ENCODE measurements at regions not wholly inside any gene's neighbourhood (a gene's known extent, or its start where the extent isn't known, plus 50 kb on each side); places are given as distances from the start of the nearest gene placed in this dataset.
"Not testable (repeated sequence)": the region's sequence is repeated elsewhere in the genome, so short reads cannot be mapped to it uniquely, and the experiment has no call there.

DNA sequence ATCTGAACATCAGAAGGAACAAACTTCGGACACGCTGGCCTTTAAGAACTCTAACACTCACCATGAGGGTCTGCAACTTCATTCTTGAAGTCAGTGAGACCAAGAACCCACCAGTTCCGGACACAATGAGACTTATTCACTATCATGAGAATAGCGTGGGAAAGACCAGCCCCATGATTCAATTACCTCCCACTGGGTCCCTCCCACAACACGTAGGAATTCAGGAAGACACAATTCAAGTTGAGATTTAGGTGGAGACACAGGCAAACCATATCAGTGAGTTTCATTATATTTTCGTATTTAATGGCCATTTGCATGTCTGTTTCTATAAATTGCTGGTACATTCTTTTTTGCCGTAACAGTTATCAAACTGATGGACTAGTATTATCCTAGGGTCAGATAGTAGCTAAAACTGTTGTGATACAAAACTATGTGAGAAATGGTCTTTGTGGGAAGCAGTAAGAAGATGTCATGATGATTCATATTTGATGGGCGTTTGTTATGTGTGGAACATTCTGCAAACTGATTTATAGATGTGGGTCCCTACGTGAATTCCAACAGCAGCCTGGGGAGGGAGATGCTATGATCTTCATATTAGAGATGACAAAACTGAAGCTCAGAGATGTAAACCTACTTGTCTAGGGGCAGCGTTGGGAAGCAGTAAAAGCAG, 282.4 kb upstream of the TMEM132C start:
- no peak for DNase-seq

GRCh38 chr12:127987199-127987901, 279.6 kb upstream of the TMEM132C start:
- DNase-seq, result no peak

GRCh38 chr12:127991485-127991884, 275.5 kb upstream of the TMEM132C start:
- no peak for DNase-seq

DNA sequence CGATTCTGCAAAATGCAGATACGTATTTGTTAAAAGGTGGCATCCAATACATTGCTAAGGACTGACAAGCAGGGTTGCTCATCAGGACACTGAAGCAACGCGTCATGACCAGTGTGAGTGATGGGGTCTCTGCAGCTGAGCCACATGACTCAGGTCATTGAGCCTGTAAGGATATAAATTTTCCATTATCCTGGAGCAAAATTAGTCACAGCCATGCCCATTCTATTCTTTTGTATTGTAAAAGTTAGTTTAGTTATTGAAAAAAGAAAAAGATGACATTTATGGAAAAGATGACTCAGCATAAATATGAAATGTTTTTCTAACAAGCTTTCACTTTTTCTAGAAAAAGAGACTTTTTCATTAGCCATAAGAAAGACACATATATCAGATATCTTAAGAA, 268.0 kb upstream of the TMEM132C start:
- no peak for DNase-seq

DNA sequence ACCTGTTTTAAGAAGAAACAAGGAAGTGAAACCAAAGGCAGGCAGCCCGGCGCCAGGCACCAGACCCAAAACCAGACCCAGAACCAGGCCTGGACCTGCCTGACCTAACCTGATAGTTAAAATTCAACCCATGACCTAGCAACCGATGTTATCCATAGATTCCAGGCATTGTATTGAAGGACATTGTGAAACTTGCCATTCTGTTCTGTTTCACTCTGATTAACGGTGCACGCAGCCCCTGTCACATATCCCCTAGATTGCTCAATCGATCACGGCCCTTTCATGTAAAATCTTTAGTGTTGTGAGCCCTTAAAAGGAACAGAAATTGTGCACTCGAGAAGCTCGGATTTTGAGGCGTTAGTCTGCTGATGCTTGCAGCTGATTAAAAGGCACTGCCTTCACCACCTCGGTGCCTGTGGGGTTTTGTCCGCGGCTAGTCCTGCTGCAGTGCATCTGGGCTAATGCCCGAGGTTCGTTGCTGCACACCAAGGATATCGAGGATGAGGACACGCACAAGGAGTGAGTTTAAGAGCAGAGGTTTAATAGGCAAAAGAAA, 262.5 kb upstream of the TMEM132C start:
- DNase-seq, result no peak

DNA sequence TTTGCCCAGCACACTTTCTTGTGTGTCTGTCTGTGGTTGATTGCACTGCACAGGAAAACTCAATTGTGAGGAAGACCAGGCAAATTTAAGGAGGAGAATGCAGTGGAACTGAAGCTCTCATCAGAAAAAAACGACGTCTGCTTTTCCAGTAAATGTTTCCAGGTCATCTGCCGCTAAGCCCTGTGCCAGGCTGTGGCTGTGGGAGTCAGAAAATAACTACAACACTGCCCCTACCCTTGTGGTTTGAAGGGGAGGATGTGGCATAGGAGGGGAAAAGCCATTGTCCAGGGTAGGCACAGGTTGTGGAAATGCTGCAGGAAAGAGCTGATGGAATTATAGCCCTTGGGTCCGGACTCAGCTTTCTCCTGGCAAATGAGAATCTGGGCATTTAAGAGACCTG, 259.7 kb upstream of the TMEM132C start:
- no peak for DNase-seq

GRCh38 chr12:128008341-128008740, 258.6 kb upstream of the TMEM132C start:
- no peak for DNase-seq

GRCh38 chr12:128009108-128009507, 257.9 kb upstream of the TMEM132C start:
- DNase-seq, result no peak

DNA sequence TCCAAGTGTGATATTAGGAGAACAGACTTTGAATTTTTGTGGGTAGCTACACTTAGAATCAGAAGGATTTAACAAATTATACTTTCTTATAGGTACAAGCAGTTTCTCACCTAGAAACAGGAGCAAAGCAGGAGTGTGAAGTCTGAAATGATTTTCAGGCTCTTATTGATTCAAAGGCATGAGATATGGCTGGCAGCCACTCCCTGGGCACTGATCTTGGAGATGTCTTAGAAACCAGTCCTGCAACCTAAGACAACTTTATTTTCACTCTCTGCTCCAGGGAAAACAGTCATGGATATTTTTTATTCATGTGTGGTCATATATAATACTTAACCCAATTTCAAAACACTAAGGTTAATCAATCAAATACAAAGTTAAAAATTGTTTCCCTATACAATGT, 254.9 kb upstream of the TMEM132C start:
- no peak for DNase-seq

DNA sequence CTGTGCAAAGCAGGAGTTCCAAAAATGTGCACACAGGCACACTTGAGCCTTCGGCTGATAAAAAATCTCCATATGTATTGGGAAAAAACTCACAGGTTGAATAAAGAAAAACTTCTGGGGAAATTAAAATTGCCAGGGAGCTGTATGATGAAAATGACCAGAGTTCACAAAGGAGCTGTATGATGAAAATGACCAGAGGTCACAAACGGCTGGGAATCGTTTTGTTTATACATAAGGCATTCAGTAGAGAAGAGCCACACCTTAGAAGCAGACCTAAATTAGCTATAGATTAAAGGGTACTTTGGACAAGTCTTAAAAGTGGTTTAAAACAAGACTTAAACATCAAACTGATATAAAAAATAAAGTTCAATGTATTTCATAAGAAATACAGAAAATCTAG, 251.7 kb upstream of the TMEM132C start:
- no peak for DNase-seq

DNA sequence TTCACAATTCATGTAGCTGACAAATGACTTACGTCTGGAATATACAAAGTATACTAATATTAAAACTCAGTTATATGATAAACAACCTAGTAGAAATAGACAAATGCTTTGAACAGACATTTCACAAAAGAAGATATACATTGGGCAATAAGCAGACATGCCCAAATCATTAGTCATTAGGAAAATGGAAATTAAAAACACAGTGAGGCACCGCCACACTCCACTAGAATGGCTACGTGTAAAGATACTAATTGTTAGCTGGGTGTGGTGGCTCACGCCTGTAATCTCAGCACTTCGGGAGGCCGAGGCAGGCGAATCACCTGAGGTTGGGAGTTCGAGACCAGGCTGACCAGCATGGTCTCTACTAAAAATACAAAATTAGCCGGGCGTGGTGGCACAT, 248.9 kb upstream of the TMEM132C start:
- no peak for DNase-seq

GRCh38 chr12:128019996-128020544, 246.9 kb upstream of the TMEM132C start:
- no peak for DNase-seq

- no peak for DNase-seq
These were observed 245.4 kb upstream of the TMEM132C start for GRCh38 chr12:128021561-128021960.

DNA sequence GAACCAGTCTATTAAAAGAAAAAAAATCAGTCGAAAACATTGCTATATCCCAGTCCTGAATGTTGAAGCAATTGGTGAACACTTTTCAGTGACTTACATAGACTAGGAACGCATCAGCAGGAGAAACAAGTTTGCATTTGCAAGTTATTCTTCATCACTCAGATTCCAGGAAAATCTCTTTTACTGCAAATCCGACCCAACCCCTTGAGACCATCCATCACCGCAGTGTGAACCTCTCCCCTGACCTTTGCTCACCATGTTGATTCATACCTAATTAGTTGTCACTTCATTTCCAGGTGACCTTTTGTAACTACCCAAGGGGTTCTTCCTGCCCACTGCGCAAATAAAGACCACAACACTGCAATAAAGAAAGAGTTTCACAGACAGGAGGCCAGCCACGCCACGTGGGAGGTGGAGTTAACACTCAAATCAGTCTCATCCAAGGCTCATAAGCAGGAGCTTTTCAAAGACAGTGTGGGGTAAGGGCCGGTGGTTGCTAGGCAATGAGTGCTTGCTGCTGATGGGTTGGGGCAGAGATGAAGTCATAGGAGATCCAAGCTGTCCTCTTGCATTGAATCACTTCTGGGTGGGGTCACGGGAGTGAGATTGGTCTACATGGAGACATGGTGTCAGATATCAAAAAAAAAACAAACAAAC, 241.3 kb upstream of the TMEM132C start:
- no peak for DNase-seq

DNA sequence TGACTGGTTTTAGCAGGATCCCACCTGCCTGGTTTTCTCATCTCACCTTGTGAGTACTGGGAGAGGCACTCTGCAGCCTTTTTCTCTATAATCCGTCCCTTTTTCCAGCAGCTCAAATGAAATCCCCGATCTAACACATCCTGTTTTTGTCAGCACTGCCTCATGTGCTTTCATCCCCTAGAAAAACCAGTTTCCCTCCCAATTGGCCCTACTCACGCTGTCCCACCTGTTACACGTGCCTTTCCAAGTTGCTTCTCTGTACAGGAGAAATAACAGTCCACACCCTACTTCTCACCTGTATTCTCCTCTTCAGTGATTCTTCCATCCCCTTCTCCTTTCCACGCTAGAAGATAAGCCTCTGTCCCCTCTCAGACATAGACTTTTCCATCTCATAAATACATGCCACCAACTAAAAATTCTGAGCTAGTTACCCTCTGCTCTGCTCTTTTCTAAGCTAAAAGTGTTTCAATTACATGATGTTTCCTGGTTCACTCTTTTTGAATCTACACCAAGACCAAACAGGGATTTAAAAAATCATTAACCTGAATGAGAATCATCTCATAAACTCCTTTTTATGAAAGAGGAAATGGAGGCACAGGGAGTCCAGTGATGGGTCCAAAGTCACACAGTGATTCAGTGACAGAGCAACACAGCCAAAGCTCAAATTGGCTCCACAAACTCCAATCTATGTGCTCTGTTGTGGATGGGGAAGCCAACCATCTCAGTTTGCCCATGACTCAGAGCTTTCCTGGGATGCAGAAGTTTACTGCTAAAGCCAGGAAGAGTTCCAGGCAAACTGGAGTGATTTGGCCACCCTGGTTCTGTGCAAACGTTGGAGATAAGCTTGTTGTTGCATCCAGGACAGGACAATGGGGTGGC, 240.0 kb upstream of the TMEM132C start:
- no peak for DNase-seq

- no peak for DNase-seq
These were observed 233.5 kb upstream of the TMEM132C start for GRCh38 chr12:128033473-128033872.

DNA sequence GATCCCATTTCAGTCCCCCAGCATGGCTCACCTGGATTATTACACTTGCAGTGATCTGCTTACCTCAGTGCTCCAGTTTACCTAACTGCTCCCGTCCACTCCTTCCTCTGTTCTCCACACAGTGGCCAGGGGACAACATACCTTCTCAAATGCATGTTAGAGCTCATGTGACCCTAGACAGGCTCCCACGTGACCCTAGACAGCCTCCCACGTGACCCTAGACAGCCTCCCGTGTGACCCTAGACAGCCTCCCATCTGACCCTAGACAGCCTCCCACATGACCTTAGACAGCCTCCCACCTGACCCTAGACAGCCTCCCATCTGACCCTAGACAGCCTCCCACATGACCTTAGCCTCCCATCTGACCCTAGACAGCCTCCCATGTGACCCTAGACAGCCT, 226.0 kb upstream of the TMEM132C start:
- DNase-seq, result no peak

DNA sequence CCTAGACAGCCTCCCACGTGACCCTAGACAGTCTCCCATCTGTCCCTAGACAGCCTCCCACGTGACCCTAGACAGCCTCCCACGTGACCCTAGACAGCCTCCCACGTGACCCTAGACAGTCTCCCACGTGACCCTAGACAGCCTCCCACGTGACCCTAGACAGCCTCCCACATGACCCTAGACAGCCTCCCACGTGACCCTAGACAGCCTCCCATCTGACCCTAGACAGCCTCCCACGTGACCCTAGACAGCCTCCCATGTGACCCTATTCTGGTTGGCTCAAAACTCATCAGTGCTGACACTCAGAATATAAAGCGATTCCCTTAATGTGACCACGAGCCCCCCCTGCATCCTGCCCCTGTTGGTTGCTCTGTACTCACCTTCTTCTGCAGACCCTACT, 224.7 kb upstream of the TMEM132C start:
- DNase-seq, result not testable (repeated sequence)

DNA sequence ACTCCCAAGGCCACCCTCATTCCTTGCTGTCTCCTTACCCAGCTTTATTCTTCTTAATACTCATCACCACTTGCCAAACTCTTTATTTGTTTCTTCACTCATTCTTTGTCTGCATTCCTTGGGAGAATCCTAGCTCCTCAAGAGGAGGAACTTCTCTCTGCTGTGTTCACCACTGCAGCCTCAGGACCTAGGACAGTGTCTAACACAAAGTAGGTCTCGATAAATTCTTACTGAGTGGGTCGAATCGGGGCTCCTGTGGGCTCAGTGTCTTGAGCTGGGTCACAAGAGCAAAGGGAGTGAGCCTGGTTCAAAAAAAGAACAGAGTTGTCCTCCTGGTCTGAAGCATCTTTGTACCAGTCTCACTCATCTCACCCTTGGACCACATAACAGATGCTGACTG, 224.1 kb upstream of the TMEM132C start:
- no peak for DNase-seq

- DNase-seq, result no peak
These were observed 223.7 kb upstream of the TMEM132C start for GRCh38 chr12:128043317-128043716.

GRCh38 chr12:128047266-128048060, 219.5 kb upstream of the TMEM132C start:
- DNase-seq, result no peak

GRCh38 chr12:128052331-128052730, 214.6 kb upstream of the TMEM132C start:
- DNase-seq, result no peak

Measured in activated CD4-positive, alpha-beta T cell treated with anti-CD3 and anti-CD28 coated beads, Interleukin-2, amount 50 U/mL, for 4 hours (primary cell).